ENCODE measurements at regions not wholly inside any gene's neighbourhood (a gene's known extent, or its start where the extent isn't known, plus 50 kb on each side); places are given as distances from the start of the nearest gene placed in this dataset.
"Not testable (repeated sequence)": the region's sequence is repeated elsewhere in the genome, so short reads cannot be mapped to it uniquely, and the experiment has no call there.

DNA sequence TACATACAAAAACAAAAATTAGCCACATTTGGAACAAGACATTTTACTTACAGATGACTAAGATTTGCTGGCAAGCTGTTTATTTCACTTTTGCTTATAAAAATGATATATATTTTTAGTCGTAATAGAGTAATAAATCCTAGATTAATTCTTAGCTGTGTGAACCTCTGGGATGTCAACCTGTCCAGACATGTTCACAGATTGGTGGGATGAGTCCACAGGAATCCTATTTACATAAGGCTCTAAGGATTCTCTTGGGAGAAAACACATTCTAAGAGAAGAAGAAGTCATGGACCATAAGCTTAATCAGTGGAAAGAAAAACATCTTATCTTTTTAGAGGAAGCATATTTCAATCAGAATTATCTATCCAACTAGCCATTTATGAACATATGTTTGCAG, 797.4 kb downstream of the C12orf50 start:
- Mint-ChIP-seq H3K27me3 (ENCODE audit: low read depth) (no peaks in the 10 kb centered on the region), H3K36me3 (ENCODE audit: insufficient read depth) (no peaks in the 10 kb centered on the region), H3K4me1 (ENCODE audit: low read depth) (no peaks in the 10 kb centered on the region), H3K4me3 (no peak overlapping the region), H3K9me3 (peaks cover 5% of the 10 kb centered on the region)
- ATAC-seq = no peak
- no peak for DNase-seq

DNA sequence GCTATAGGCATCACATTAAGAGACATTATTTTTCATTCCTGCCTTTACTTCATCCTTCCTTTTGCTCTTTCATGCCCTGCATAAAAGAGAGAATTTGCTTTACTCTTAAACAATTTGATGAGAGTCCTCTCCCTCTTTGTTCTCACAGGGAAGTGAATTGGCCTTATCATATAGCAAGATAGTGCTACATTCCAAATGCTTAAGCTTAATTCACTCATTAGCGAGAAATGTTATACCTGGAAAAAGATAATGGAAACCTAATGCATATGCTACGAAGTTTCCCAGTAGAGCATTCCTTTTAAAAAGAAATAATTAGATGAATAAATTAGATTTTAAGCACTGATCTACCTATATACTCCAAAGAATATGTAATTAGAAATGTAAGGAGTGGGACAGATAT, 798.8 kb downstream of the C12orf50 start:
- no peaks in the 10 kb centered on the region for H3K4me1 Mint-ChIP-seq (ENCODE audit: low read depth)

GRCh38 chr12:87227162-87227561, 802.0 kb downstream of the C12orf50 start:
- Mint-ChIP-seq H3K36me3 (ENCODE audit: insufficient read depth) (no peaks in the 10 kb centered on the region), H3K27me3 (ENCODE audit: low read depth) (no peaks in the 10 kb centered on the region), H3K9me3 (peaks cover 11% of the 10 kb centered on the region), H3K4me1 (ENCODE audit: low read depth) (no peaks in the 10 kb centered on the region), H3K4me3 (no peak overlapping the region)
- no peak for ATAC-seq
- DNase-seq = no peak

More for the DNA sequence above, 798.8 kb downstream of the C12orf50 start:
- Mint-ChIP-seq H3K9me3 (peaks cover 8% of the 10 kb centered on the region), H3K36me3 (ENCODE audit: insufficient read depth) (no peaks in the 10 kb centered on the region), H3K4me3 (no peak overlapping the region), H3K27me3 (ENCODE audit: low read depth) (no peaks in the 10 kb centered on the region)
- ATAC-seq (no peak), DNase-seq (no peak)

DNA sequence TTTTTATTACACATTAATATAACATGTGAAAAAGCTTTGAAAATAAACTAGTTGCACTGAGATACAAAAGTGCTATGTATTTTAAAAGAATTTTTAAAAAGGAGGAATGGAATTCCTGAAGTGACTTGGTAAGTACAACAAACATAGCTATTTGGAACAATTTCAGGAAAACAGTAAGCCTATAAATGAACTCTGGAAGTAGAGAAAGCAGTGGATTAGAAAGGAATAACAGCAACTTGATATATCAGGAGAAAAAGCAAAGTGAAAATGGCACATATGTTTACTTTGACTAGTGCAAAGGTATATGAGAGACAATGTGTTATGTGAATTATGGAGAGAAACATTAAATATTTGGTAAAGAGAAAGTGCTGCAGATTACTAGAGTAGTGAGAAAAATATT, 811.7 kb downstream of the C12orf50 start:
- Mint-ChIP-seq H3K4me3 (no peak overlapping the region), H3K9me3 (peaks cover 4% of the 10 kb centered on the region), H3K36me3 (ENCODE audit: insufficient read depth) (no peaks in the 10 kb centered on the region), H3K27me3 (ENCODE audit: low read depth) (no peaks in the 10 kb centered on the region), H3K4me1 (ENCODE audit: low read depth) (no peaks in the 10 kb centered on the region)
- DNase-seq (no peak), ATAC-seq (no peak)

GRCh38 chr12:87216436-87216835, 812.8 kb downstream of the C12orf50 start:
- H3K9me3 Mint-ChIP-seq = peaks cover 3% of the 10 kb centered on the region
- H3K27me3 Mint-ChIP-seq (ENCODE audit: low read depth) = no peaks in the 10 kb centered on the region
- no peak for DNase-seq
- no peaks in the 10 kb centered on the region for H3K36me3 Mint-ChIP-seq (ENCODE audit: insufficient read depth)
- ATAC-seq = no peak
- H3K4me1 Mint-ChIP-seq (ENCODE audit: low read depth) = no peaks in the 10 kb centered on the region
- H3K4me3 Mint-ChIP-seq = no peak overlapping the region

GRCh38 chr12:87202189-87202588, 827.0 kb downstream of the C12orf50 start:
- no peak overlapping the region for H3K4me3 Mint-ChIP-seq
- H3K27me3 Mint-ChIP-seq (ENCODE audit: low read depth) = no peaks in the 10 kb centered on the region
- ATAC-seq (no peak), DNase-seq (no peak)
- H3K36me3 Mint-ChIP-seq (ENCODE audit: insufficient read depth) = no peaks in the 10 kb centered on the region
- H3K4me1 Mint-ChIP-seq (ENCODE audit: low read depth) = no peaks in the 10 kb centered on the region
- H3K9me3 Mint-ChIP-seq = peaks cover 34% of the 10 kb centered on the region

DNA sequence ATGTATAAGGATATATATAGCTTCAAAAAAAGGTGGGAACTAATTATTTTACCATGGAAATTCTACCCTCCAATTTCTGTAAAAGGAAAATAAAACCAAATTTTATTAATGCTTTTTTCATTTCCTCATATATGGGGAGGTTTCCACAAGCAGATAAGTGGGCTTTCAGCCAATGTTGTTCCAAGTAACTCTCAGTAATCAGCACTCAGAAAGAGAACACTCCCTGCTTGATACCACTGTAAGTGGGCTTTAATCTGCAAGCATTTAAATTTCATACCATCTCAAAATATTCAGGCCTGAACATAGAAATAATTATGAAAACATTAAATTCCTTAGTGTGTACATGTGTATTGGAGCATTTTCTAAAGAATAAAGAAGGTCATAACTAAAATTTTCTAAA, 827.6 kb downstream of the C12orf50 start:
- peaks cover 29% of the 10 kb centered on the region for H3K9me3 Mint-ChIP-seq
- H3K4me3 Mint-ChIP-seq = no peak overlapping the region
- ATAC-seq (no peak), DNase-seq (no peak)
- H3K27me3 Mint-ChIP-seq (ENCODE audit: low read depth) = no peaks in the 10 kb centered on the region
- H3K36me3 Mint-ChIP-seq (ENCODE audit: insufficient read depth) = no peaks in the 10 kb centered on the region
- no peaks in the 10 kb centered on the region for H3K4me1 Mint-ChIP-seq (ENCODE audit: low read depth)

DNA sequence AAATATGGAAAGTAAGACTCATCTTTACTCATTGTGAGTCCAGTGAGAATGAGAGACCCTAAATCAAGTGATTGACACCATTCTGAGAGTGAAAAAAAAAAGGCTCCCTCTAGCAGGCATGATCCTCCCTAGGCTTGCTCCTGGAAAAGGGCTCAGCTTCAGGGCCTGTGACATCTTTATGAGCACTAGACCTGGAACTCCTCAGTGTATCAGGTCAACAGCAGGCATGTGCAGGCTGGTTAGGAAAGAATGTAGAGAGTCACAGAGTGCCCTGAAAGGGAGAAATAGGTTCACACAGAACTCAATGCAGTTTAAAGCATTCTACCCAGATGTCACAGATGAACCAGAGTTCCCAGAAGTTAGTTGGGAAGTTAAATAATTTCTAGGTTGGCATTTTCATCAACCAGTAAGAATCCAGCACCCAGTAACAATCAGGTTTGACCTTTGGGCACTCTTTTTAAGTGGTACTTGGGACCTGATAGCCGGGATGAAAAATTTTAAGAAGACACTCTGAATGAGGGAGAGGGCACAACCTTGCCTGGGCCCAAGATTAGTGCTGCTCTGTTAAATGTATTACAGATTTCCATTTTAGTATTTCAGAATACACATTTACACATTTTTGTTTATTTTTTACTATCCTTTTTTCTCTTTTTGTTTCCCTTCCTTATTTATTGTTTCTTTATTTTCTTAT, 828.8 kb downstream of the C12orf50 start:
- DNase-seq (no peak), ATAC-seq (no peak)
- Mint-ChIP-seq H3K9me3 (peaks cover 28% of the 10 kb centered on the region), H3K4me1 (ENCODE audit: low read depth) (no peaks in the 10 kb centered on the region), H3K27me3 (ENCODE audit: low read depth) (no peaks in the 10 kb centered on the region), H3K4me3 (no peak overlapping the region), H3K36me3 (ENCODE audit: insufficient read depth) (no peaks in the 10 kb centered on the region)

DNA sequence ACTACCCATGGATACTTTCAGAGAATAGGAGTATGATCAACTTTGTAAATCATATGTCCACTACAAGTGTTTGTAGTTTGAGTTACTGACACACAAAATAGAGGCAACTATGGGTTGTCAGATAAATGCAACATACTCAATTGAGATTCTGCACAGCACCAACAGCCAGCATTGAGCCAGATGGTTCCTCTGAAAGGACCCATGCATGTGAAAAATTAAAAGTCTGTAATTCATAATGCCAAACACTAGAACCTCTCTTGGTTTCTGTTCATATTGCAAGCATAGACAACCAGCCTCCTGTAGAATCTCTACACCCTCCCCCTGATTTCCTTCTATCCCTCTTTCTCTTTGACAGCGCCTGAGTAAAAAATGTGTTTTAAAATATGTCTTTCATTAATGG, 831.0 kb downstream of the C12orf50 start:
- peaks cover 17% of the 10 kb centered on the region for H3K9me3 Mint-ChIP-seq
- no peaks in the 10 kb centered on the region for H3K36me3 Mint-ChIP-seq (ENCODE audit: insufficient read depth)

GRCh38 chr12:87196321-87196720, 832.9 kb downstream of the C12orf50 start:
- H3K4me3 Mint-ChIP-seq = no peak overlapping the region
- H3K9me3 Mint-ChIP-seq = peaks cover 13% of the 10 kb centered on the region
- H3K36me3 Mint-ChIP-seq (ENCODE audit: insufficient read depth) = no peaks in the 10 kb centered on the region
- ATAC-seq (no peak), DNase-seq (no peak)
- H3K4me1 Mint-ChIP-seq (ENCODE audit: low read depth) = no peaks in the 10 kb centered on the region
- no peaks in the 10 kb centered on the region for H3K27me3 Mint-ChIP-seq (ENCODE audit: low read depth)

More for the DNA sequence above, 831.0 kb downstream of the C12orf50 start:
- no peaks in the 10 kb centered on the region for H3K4me1 Mint-ChIP-seq (ENCODE audit: low read depth)
- ATAC-seq (no peak), DNase-seq (no peak)
- H3K27me3 Mint-ChIP-seq (ENCODE audit: low read depth) = no peaks in the 10 kb centered on the region
- no peak overlapping the region for H3K4me3 Mint-ChIP-seq

GRCh38 chr12:87194389-87194788, 834.8 kb downstream of the C12orf50 start:
- H3K4me1 Mint-ChIP-seq (ENCODE audit: low read depth); ATAC-seq; H3K36me3 Mint-ChIP-seq (ENCODE audit: insufficient read depth): not testable (repeated sequence)

DNA sequence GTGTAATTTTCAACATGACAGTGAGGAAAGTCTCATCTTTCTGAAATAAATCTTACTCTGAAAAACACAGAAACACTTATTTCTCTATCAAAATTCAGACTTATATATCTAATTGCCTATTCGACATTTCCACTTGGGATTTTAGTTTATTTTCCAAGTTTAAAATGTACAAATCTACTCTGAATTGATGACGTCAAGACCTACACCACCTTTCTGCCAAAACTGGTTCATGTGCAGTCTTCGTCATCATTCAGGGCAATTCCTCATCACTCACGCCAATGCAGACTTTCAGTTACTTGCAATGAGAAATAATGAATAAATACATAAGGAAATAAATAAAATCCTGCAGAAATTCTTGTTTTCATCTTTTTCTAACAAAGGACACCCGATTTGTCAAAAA, 843.8 kb downstream of the C12orf50 start:
- no peak for ATAC-seq
- Mint-ChIP-seq H3K9me3 (peaks cover 4% of the 10 kb centered on the region), H3K4me1 (ENCODE audit: low read depth) (no peaks in the 10 kb centered on the region), H3K27me3 (ENCODE audit: low read depth) (no peaks in the 10 kb centered on the region), H3K36me3 (ENCODE audit: insufficient read depth) (no peaks in the 10 kb centered on the region), H3K4me3 (no peak overlapping the region)
- no peak for DNase-seq

More at GRCh38 chr12:87194389-87194788, 834.8 kb downstream of the C12orf50 start:
- H3K4me3 Mint-ChIP-seq; H3K27me3 Mint-ChIP-seq (ENCODE audit: low read depth); H3K9me3 Mint-ChIP-seq; DNase-seq: not testable (repeated sequence)

DNA sequence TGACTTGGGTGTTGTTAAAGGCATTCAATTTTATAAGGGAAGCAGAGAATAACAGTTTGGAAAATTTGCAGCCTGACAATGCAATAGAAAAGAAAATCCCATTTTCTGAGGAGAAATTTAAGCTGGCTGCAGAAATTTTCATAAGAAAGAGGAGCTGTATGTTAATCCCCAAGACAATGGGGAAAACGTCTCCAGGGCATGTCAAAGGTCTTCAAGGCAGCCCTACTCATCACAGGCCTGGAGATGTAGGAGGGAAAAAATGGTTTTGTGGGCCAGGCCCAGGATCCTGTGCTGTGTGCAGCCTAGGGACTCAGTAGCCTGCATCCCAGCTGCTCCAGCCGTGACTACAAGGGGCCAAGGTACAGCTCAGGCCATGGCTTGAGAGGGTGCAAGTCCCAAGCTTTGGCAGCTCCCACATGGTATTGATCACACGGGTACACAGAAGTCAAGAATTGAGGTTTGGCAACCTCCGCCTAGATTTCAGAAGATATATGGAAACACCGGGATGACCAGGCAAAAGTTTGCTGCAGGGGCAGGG, 846.4 kb downstream of the C12orf50 start:
- H3K36me3 Mint-ChIP-seq (ENCODE audit: insufficient read depth) = no peaks in the 10 kb centered on the region
- no peak for ATAC-seq
- no peak for DNase-seq
- no peaks in the 10 kb centered on the region for H3K4me1 Mint-ChIP-seq (ENCODE audit: low read depth)
- no peak overlapping the region for H3K4me3 Mint-ChIP-seq
- peaks cover 4% of the 10 kb centered on the region for H3K9me3 Mint-ChIP-seq
- H3K27me3 Mint-ChIP-seq (ENCODE audit: low read depth) = no peaks in the 10 kb centered on the region

DNA sequence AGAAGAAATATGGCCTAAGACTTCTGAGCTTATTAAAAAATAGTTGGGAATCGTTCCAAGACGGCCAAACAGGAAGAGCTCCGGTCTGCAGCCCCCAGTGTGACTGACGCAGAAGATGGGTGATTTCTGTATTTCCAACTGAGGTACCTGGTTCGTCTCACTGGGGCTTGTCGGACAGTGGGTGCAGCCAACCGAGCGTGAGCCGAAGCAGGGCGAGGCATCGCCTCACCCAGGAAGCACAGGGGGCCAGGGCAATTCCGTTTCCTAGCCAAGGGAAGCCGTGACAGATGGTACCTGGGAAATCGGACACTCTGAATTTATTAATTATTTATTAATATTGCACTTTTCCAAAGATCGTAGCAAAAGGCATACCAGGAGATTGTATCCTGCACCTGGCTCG, 857.8 kb downstream of the C12orf50 start:
- no peaks in the 10 kb centered on the region for H3K4me1 Mint-ChIP-seq (ENCODE audit: low read depth)
- H3K27me3 Mint-ChIP-seq (ENCODE audit: low read depth) = no peaks in the 10 kb centered on the region
- peaks cover 27% of the 10 kb centered on the region for H3K9me3 Mint-ChIP-seq
- no peak for ATAC-seq
- DNase-seq = no peak
- H3K4me3 Mint-ChIP-seq = no peak overlapping the region
- H3K36me3 Mint-ChIP-seq (ENCODE audit: insufficient read depth) = no peaks in the 10 kb centered on the region

- H3K4me3 Mint-ChIP-seq = no peak overlapping the region
Observed at GRCh38 chr12:87169010-87169409, 860.2 kb downstream of the C12orf50 start.

More at GRCh38 chr12:87169010-87169409, 860.2 kb downstream of the C12orf50 start:
- Mint-ChIP-seq H3K4me1 (ENCODE audit: low read depth) (no peaks in the 10 kb centered on the region), H3K36me3 (ENCODE audit: insufficient read depth) (no peaks in the 10 kb centered on the region), H3K27me3 (ENCODE audit: low read depth) (no peaks in the 10 kb centered on the region), H3K9me3 (peaks cover 30% of the 10 kb centered on the region)
- ATAC-seq = no peak
- DNase-seq = no peak
